Activated B cell treated with CpG ODN at 0.5 μM for 24 hours (primary cell): ENCODE measurements at regions not wholly inside any gene's neighbourhood (a gene's known extent, or its start where the extent isn't known, plus 50 kb on each side); places are given as distances from the start of the nearest gene placed in this dataset.

ENCODE experiments used
- ATAC-seq: fragments of 200-7000 bp; cut with Tn5 transposase; one replicate; pipeline ENCODE4 v1.10.0; 2021; ENCODE audit warnings: low read depth, mild to moderate bottlenecking, moderate library complexity
- CTCF ChIA-PET: fragments of 350-600 bp; sonication (Branson Sonifier 250); formaldehyde crosslinking; loops from one replicate; lab custom pipeline; 2021; ENCODE audit warnings: antibody characterized with exemption; lab: Charles Lee
- POLR2A ChIA-PET: fragments of 350-600 bp; sonication (Branson Sonifier 250); formaldehyde crosslinking; loops from one replicate; lab custom pipeline; 2021; ENCODE audit warnings: antibody characterized with exemption; lab: Charles Lee
- DNase-seq: peaks from one replicate; pipeline ENCODE4 v3.0.0; 2022
- H3K27ac Mint-ChIP-seq: one replicate; pipeline ENCODE4 v1.8.0; 2020; ENCODE audit warnings: mixed read lengths
- H3K27me3 Mint-ChIP-seq: one replicate; pipeline ENCODE4 v1.8.0; 2021; ENCODE audit warnings: mixed read lengths
- H3K36me3 Mint-ChIP-seq: one replicate; pipeline ENCODE4 v1.8.0; 2021; ENCODE audit warnings: low read depth, mixed read lengths
- H3K4me1 Mint-ChIP-seq: one replicate; pipeline ENCODE4 v1.8.0; 2021; ENCODE audit warnings: mixed read lengths
- H3K4me3 Mint-ChIP-seq: one replicate; pipeline ENCODE4 v1.8.0; 2020; ENCODE audit warnings: mild to moderate bottlenecking, mixed read lengths
- H3K9me3 Mint-ChIP-seq: one replicate; pipeline ENCODE4 v1.8.0; 2020; ENCODE audit warnings: mixed read lengths
- CTCF ChIP-seq: fragments of 200-600 bp; IDR thresholded peaks from one replicate; pipeline ENCODE4 v1.8.0; 2022; ENCODE audit warnings: antibody characterized with exemption, mild to moderate bottlenecking
- intact Hi-C: fragments of 100-400 bp; cut with micrococcal nuclease; formaldehyde crosslinking; loops from one replicate; pipeline ENCODE4 v1.15.1; 2024

GRCh38 chr7:70923181-70923845, 208.6 kb upstream of the GALNT17 start:
- Mint-ChIP-seq H3K9me3 (peaks cover 2% of the 10 kb centered on the region), H3K36me3 (no peaks in the 10 kb centered on the region), H3K27me3 (no peaks in the 10 kb centered on the region), H3K4me3 (no peak overlapping the region), H3K4me1 (no peaks in the 10 kb centered on the region), H3K27ac (no peak overlapping the region)
- no peak for TF ChIP-seq CTCF
- no peak for DNase-seq
- ChIA-PET CTCF (no interaction called here), POLR2A (no interaction called here)
- intact Hi-C loops, result no loop called here
- ATAC-seq, result no peak

GRCh38 chr7:70925411-70926115, 206.4 kb upstream of the GALNT17 start:
- Mint-ChIP-seq H3K9me3 (peaks cover 6% of the 10 kb centered on the region), H3K27me3 (no peaks in the 10 kb centered on the region), H3K4me1 (no peaks in the 10 kb centered on the region), H3K27ac (no peak overlapping the region), H3K36me3 (no peaks in the 10 kb centered on the region), H3K4me3 (no peak overlapping the region)
- intact Hi-C loops, result no loop called here
- no peak for TF ChIP-seq CTCF
- ChIA-PET POLR2A (no interaction called here), CTCF (no interaction called here)
- no peak for DNase-seq
- no peak for ATAC-seq

DNA sequence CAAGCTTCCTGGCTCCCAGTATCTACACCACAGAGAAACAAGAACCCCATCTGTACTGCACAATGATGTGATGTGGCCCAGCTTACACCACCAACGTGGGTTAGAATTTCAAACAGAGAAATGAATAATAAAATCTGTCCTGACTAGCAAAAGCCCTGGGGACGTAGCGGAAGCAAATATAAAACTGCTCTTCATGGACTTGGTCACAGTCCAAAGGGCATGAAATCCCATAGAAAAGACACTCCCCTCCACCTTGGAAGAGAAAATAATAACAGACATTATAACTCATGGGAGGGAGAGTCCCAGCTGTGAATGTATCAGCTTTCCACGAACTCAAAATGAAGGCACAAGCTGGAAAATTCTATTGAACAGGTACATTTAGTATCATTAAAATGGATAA, 205.3 kb upstream of the GALNT17 start:
- no peak overlapping the region for H3K4me3 Mint-ChIP-seq
- no peaks in the 10 kb centered on the region for H3K4me1 Mint-ChIP-seq
- TF ChIP-seq CTCF, result no peak
- no peaks in the 10 kb centered on the region for H3K36me3 Mint-ChIP-seq
- ATAC-seq (no peak), DNase-seq (no peak)
- ChIA-PET POLR2A (no interaction called here), CTCF (no interaction called here)
- no peak overlapping the region for H3K27ac Mint-ChIP-seq
- peaks cover 6% of the 10 kb centered on the region for H3K9me3 Mint-ChIP-seq
- no peaks in the 10 kb centered on the region for H3K27me3 Mint-ChIP-seq
- intact Hi-C loops, result no loop called here

DNA sequence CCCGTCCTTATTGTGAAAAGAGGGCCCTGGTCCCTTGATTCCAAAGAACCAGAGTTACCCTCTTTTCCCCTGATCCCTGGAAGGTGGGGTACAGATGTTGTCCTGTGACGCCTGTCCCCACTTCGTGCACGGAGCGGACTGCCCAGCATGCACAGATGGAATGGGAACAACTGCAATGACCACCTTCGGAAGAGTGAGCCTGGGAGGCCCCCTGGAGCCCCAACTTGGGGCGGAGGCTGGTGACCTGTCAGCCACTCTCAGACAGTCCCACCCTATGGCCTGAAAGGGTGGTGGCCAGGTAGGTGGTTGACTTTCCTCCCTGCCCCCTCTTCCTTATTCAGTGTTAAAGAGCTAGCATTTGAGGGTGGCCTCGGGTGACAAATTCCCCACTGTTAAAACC, 196.6 kb upstream of the GALNT17 start:
- no peak for TF ChIP-seq CTCF
- H3K9me3 Mint-ChIP-seq, result peaks cover 5% of the 10 kb centered on the region
- no peaks in the 10 kb centered on the region for H3K4me1 Mint-ChIP-seq
- intact Hi-C loops, result no loop called here
- no peak overlapping the region for H3K27ac Mint-ChIP-seq
- DNase-seq (no peak), ATAC-seq (no peak)
- H3K36me3 Mint-ChIP-seq, result no peaks in the 10 kb centered on the region
- no peak overlapping the region for H3K4me3 Mint-ChIP-seq
- no peaks in the 10 kb centered on the region for H3K27me3 Mint-ChIP-seq
- CTCF ChIA-PET, result no interaction called here
- POLR2A ChIA-PET, result no interaction called here

- peaks cover 7% of the 10 kb centered on the region for H3K9me3 Mint-ChIP-seq
- DNase-seq, result no peak
- ATAC-seq, result no peak
- no peaks in the 10 kb centered on the region for H3K4me1 Mint-ChIP-seq
- POLR2A ChIA-PET, result no interaction called here
- intact Hi-C loops, result no loop called here
- TF ChIP-seq CTCF, result no peak
- no peaks in the 10 kb centered on the region for H3K27me3 Mint-ChIP-seq
- CTCF ChIA-PET, result no interaction called here
- no peaks in the 10 kb centered on the region for H3K36me3 Mint-ChIP-seq
- no peak overlapping the region for H3K4me3 Mint-ChIP-seq
- no peak overlapping the region for H3K27ac Mint-ChIP-seq
Observed at GRCh38 chr7:70935854-70936253, 196.1 kb upstream of the GALNT17 start.
